ENCODE measurements at regions not wholly inside any gene's neighbourhood (a gene's known extent, or its start where the extent isn't known, plus 50 kb on each side); places are given as distances from the start of the nearest gene placed in this dataset.
"Not testable (repeated sequence)": the region's sequence is repeated elsewhere in the genome, so short reads cannot be mapped to it uniquely, and the experiment has no call there.

GRCh38 chrX:41005445-41005992 is 79.7 kb upstream of the USP9X start:
- H3K9me3 ChIP-seq, result no peaks in the 10 kb centered on the region
- H3K36me3 ChIP-seq, result no peaks in the 10 kb centered on the region
- intact Hi-C loops (cut with DNase I), result no loop called here
- DNase-seq (ENCODE audit: extremely low spot score), result no peak
- 22% methylated on average over 3 of the region's 3 CpGs for WGBS
- no peak overlapping the region for H3K4me3 ChIP-seq
- TF ChIP-seq CTCF (IDR thresholded peaks at IDR 0.05), result no peak
- no peak for TF ChIP-seq POLR2A (IDR thresholded peaks at IDR 0.05; ENCODE audit: low read depth)
- TF ChIP-seq EP300 (IDR thresholded peaks at IDR 0.05), result no peak
- no peak for TF ChIP-seq POLR2AphosphoS5 (IDR thresholded peaks at IDR 0.05)
- peaks cover 0 to 6% (median 0%) of the 10 kb centered on the region in 4 donors for H3K27me3 ChIP-seq
- no peak overlapping the region for H3K27ac ChIP-seq (replicated peaks in 1 of 4)
- peaks cover 0 to 8% (median 7%) of the 10 kb centered on the region in 4 donors for H3K4me1 ChIP-seq

DNA sequence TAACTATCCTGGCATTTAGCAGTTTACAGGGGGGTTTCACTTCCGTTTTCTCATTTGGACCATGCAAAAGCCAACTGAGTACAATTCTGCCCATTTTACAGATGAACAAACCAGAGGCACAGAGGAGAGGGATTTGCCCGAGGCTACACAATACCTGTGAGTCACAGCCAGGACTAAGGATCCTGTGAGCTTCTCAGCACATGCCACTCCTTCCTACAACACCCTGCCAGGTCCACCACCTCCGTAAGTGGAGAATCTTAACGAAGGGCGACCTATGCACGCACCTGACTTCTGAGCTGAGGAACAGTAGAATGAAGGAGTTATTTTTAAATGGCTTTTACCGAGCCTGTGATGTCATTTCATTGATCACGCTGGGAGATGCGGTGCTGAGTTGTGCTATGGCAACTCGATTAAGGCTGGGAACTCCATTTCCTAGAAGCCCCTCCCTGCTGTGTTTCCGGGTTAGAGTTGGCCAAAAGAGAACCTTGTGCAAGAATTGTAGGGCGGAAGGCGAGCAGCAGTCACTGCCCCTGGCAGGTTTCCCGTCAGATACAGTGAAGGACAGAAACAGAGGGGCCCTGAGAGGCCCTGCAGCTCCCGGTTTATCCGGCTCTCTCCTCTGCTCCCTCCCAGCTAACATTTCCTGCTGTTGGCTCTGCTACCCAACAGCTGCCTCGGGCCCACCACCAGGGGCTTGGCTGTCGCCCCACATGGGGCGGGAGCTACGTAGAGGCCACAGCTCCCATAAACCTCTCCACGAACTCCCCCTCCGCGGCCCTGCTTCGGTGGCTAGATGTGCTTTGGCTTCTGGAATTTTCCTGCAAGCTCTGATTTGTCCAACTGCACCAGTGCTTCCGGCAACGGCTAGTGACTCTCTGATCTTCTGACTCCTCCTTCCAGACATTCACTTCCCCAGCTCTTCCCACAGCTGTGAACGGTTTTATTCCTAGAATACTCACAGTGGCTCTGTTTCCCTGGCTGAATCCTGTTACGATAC is 75.1 kb upstream of the USP9X start:
- intact Hi-C loops (cut with DNase I), result no loop called here
- Histone ChIP-seq H3K9me3 (no peaks in the 10 kb centered on the region), H3K27me3 (peaks cover 0 to 6% (median 0%) of the 10 kb centered on the region in 4 donors), H3K27ac (replicated peaks in 1 of 4) (peak overlapping the region; percentile 79 to 86 (median 80)), H3K4me3 (peak overlapping the region; percentile 36 to 51 (median 44)), H3K36me3 (no peaks in the 10 kb centered on the region), H3K4me1 (peaks cover 0 to 17% (median 16%) of the 10 kb centered on the region in 4 donors)
- DNase-seq (ENCODE audit: extremely low spot score), result peak; percentile 91
- TF ChIP-seq CTCF (IDR thresholded peaks at IDR 0.05), result peak in 1 of 3 experiments; percentile 11
- no peak for TF ChIP-seq POLR2A (IDR thresholded peaks at IDR 0.05; ENCODE audit: low read depth)
- peak; percentile 42 to 60 for TF ChIP-seq POLR2AphosphoS5 (IDR thresholded peaks at IDR 0.05)
- TF ChIP-seq EP300 (IDR thresholded peaks at IDR 0.05), result peak; percentile 51
- 35% methylated on average over 24 of the region's 28 CpGs for WGBS

GRCh38 chrX:41014776-41015360 is 70.4 kb upstream of the USP9X start:
- Histone ChIP-seq H3K36me3 (no peaks in the 10 kb centered on the region), H3K9me3 (no peaks in the 10 kb centered on the region), H3K27me3 (no peaks in the 10 kb centered on the region), H3K4me1 (peaks cover 0 to 16% (median 15%) of the 10 kb centered on the region in 4 donors), H3K27ac (replicated peaks in 1 of 4) (no peak overlapping the region), H3K4me3 (no peak overlapping the region)
- WGBS, result 81% methylated on average over 5 of the region's 5 CpGs
- intact Hi-C loops (cut with DNase I), result no loop called here
- TF ChIP-seq EP300 (IDR thresholded peaks at IDR 0.05), result no peak
- TF ChIP-seq POLR2A (IDR thresholded peaks at IDR 0.05; ENCODE audit: low read depth), result no peak
- no peak for TF ChIP-seq POLR2AphosphoS5 (IDR thresholded peaks at IDR 0.05)
- no peak for TF ChIP-seq CTCF (IDR thresholded peaks at IDR 0.05)
- no peak for DNase-seq (ENCODE audit: extremely low spot score)

DNA sequence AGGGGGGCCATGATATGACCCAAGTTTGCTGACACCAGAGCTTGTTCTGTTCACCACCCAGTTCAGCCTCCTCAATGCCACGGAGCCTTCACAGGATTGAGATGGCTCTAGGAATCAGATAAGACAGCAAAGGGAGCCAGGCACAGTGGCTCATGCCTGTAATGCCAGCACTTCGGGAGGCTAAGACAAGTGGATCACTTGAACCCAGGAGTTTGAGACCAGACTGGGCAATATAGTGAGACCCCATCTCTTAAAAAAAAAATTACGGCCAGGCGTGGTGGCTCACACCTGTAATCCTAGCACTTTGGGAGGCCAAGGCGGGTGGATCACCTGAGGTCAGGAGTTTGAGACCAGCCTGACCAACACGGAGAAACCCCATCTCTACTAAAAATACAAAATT is 67.5 kb upstream of the USP9X start:
- H3K27ac ChIP-seq (replicated peaks in 1 of 4); intact Hi-C loops (cut with DNase I); H3K27me3 ChIP-seq; H3K4me1 ChIP-seq; H3K36me3 ChIP-seq; DNase-seq (ENCODE audit: extremely low spot score); H3K4me3 ChIP-seq; H3K9me3 ChIP-seq: not testable (repeated sequence)
- 98% methylated on average over 6 of the region's 6 CpGs for WGBS

GRCh38 chrX:41018391-41019040 is 66.7 kb upstream of the USP9X start:
- H3K27ac ChIP-seq (replicated peaks in 1 of 4); intact Hi-C loops (cut with DNase I); H3K9me3 ChIP-seq; H3K36me3 ChIP-seq; H3K4me3 ChIP-seq; H3K27me3 ChIP-seq; DNase-seq (ENCODE audit: extremely low spot score); H3K4me1 ChIP-seq: not testable (repeated sequence)
- 62% methylated on average over 9 of the region's 9 CpGs for WGBS
